Uterus (tissue), 2 donors: ENCODE measurements at regions not wholly inside any gene's neighbourhood (a gene's known extent, or its start where the extent isn't known, plus 50 kb on each side); places are given as distances from the start of the nearest gene placed in this dataset.

Source experiments
- POLR2A ChIP-seq, 2 donors: fragments of 450-650 bp; IDR thresholded peaks; one replicate each; pipeline ENCODE4 v1.6.1; 2016; ENCODE audit warnings: antibody characterized with exemption in 2 of 2, mild to moderate bottlenecking in 1 of 2, moderate library complexity in 1 of 2
- TF ChIP-seq, protein P1 (sequence below), 4 experiments: fragments of 200-600 bp in 2 of 4; fragments of 450-650 bp in 2 of 4; sonication (generic) in 2 of 4; IDR thresholded peaks; one replicate each; pipeline ENCODE4 v1.5.1; 2016 to 2019; ENCODE audit warnings: antibody characterized with exemption in 4 of 4, mild to moderate bottlenecking in 2 of 4, moderate library complexity in 1 of 4

DNA sequence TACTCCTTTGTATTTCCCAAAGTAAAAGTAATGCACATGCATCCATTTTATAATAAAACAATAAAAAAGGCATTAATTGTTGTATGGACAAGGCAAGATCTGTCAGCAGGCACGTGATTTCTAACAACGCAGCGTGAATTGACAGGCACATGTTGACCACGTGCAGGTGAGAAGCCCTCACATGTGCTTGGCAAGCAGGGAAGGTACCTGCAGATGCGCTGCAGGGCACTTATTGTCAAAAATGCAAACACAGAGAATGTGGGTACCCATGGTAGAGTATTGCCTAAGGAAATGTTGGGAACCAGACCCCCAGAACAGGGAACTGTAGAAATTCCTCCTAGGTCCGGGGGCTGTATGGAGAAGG, 515.0 kb upstream of the HS6ST1 start:
- TF ChIP-seq, protein P1, sequence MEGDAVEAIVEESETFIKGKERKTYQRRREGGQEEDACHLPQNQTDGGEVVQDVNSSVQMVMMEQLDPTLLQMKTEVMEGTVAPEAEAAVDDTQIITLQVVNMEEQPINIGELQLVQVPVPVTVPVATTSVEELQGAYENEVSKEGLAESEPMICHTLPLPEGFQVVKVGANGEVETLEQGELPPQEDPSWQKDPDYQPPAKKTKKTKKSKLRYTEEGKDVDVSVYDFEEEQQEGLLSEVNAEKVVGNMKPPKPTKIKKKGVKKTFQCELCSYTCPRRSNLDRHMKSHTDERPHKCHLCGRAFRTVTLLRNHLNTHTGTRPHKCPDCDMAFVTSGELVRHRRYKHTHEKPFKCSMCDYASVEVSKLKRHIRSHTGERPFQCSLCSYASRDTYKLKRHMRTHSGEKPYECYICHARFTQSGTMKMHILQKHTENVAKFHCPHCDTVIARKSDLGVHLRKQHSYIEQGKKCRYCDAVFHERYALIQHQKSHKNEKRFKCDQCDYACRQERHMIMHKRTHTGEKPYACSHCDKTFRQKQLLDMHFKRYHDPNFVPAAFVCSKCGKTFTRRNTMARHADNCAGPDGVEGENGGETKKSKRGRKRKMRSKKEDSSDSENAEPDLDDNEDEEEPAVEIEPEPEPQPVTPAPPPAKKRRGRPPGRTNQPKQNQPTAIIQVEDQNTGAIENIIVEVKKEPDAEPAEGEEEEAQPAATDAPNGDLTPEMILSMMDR (IDR thresholded peaks at IDR 0.05), result no peak
- TF ChIP-seq POLR2A (IDR thresholded peaks at IDR 0.05), result no peak
